Hepatocyte (in vitro differentiated cells): ENCODE measurements at regions not wholly inside any gene's neighbourhood (a gene's known extent, or its start where the extent isn't known, plus 50 kb on each side); places are given as distances from the start of the nearest gene placed in this dataset.

ENCODE experiments used
- CTCF ChIP-seq: fragments of 200-600 bp; sonication (generic); IDR thresholded peaks from 2 replicates; pipeline ENCODE4 v1.5.1; 2016; ENCODE audit warnings: antibody characterized with exemption, mild to moderate bottlenecking; ENCODE audit not compliant: poor library complexity
- EZH2 ChIP-seq: fragments of 200-600 bp; sonication (generic); IDR thresholded peaks from 2 replicates; pipeline ENCODE4 v1.6.1; 2016; ENCODE audit warnings: antibody characterized with exemption, mild to moderate bottlenecking, borderline replicate concordance
- EZH2phosphoT487 ChIP-seq: fragments of 200-600 bp; sonication (generic); IDR thresholded peaks from one replicate; pipeline ENCODE4 v1.6.1; 2018; ENCODE audit warnings: antibody characterized with exemption, mild to moderate bottlenecking, low read depth, moderate library complexity; ENCODE audit not compliant: unreplicated experiment, severe bottlenecking

DNA sequence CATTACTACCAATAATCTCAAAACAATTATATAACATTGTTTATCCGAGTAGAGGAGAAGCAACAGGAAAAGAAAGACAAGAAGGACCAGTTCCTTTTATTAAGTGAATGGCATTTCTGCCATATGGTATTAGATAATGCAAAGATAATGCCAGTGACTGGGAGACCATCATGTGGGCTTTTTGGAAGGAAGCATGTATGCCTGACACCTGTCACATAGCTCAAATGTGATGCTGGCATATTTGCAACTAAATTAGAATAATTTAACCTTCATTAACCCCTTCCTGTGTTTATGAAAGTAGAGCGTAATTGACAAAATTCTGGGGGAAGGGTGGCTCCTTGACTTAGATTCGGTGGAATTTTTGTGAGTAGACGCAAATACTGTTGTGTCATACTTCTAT is 733.0 kb downstream of the TUSC7 start:
- TF ChIP-seq EZH2phosphoT487 = no peak
- no peak for TF ChIP-seq CTCF
- TF ChIP-seq EZH2 = no peak
